PC-3 (cell line): ENCODE measurements at regions not wholly inside any gene's neighbourhood (a gene's known extent, or its start where the extent isn't known, plus 50 kb on each side); places are given as distances from the start of the nearest gene placed in this dataset.

ENCODE experiments used
- EZH2 ChIP-seq: fragments of 300-600 bp; sonication (generic); IDR thresholded peaks from one replicate; pipeline ENCODE4 v1.6.1; 2017; ENCODE audit warnings: antibody characterized with exemption, mild to moderate bottlenecking, low read length; ENCODE audit not compliant: unreplicated experiment
- EZH2phosphoT487 ChIP-seq: fragments of 300-600 bp; sonication (generic); IDR thresholded peaks from 2 replicates; pipeline ENCODE4 v1.6.1; 2018; ENCODE audit warnings: mild to moderate bottlenecking, antibody characterized with exemption, low read length, borderline replicate concordance
- TF ChIP-seq, protein P1 (sequence below): fragments of 300-600 bp; sonication (generic); conservative IDR thresholded peaks from 2 replicates; pipeline ENCODE4 v1.5.1; 2017; ENCODE audit warnings: antibody characterized with exemption, low read depth, mild to moderate bottlenecking, low read length

DNA sequence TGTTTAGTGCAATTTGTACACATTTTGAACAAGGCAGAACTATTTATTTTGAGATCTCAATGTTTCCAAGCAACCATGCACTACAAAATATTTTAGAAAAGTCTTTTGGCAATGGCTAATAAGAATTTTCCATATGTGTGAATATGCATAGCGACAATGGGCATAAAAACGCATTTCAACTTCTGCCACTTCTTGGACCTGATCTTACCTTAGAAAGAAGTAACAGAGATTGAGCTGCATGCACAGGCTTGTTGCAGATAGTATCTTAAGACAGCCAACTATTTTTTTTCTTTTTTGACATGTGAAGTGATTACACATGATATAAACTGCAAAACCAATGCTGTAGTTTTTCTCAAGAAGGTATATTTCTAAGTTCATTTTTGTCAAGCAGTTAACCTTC is 210.4 kb upstream of the PHACTR1 start:
- TF ChIP-seq, protein P1, sequence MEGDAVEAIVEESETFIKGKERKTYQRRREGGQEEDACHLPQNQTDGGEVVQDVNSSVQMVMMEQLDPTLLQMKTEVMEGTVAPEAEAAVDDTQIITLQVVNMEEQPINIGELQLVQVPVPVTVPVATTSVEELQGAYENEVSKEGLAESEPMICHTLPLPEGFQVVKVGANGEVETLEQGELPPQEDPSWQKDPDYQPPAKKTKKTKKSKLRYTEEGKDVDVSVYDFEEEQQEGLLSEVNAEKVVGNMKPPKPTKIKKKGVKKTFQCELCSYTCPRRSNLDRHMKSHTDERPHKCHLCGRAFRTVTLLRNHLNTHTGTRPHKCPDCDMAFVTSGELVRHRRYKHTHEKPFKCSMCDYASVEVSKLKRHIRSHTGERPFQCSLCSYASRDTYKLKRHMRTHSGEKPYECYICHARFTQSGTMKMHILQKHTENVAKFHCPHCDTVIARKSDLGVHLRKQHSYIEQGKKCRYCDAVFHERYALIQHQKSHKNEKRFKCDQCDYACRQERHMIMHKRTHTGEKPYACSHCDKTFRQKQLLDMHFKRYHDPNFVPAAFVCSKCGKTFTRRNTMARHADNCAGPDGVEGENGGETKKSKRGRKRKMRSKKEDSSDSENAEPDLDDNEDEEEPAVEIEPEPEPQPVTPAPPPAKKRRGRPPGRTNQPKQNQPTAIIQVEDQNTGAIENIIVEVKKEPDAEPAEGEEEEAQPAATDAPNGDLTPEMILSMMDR: no peak
- TF ChIP-seq EZH2 (no peak), EZH2phosphoT487 (no peak)
